NCI-H146 treated with DMSO at 0.1 percent for 48 hours (cell line): ENCODE measurements at regions not wholly inside any gene's neighbourhood (a gene's known extent, or its start where the extent isn't known, plus 50 kb on each side); places are given as distances from the start of the nearest gene placed in this dataset.
"Not testable (repeated sequence)": the region's sequence is repeated elsewhere in the genome, so short reads cannot be mapped to it uniquely, and the experiment has no call there.

Source experiments
- DNase-seq: peaks from one replicate; lab custom pipeline; 2025; ENCODE audit not compliant: unreplicated experiment; lab: John Stamatoyannopoulos, UW

GRCh38 chr1:198932351-198932991 lies 293.6 kb downstream of the PTPRC start:
- no peak for DNase-seq

- DNase-seq, result no peak
Observed at GRCh38 chr1:198933515-198934222, 294.8 kb downstream of the PTPRC start.

GRCh38 chr1:198934426-198934825 lies 295.6 kb downstream of the PTPRC start:
- no peak for DNase-seq

GRCh38 chr1:198934901-198935305 lies 296.1 kb downstream of the PTPRC start:
- DNase-seq, result peak; percentile 18

GRCh38 chr1:198935306-198935921 lies 296.6 kb downstream of the PTPRC start:
- DNase-seq, result peak; percentile 82

GRCh38 chr1:198936371-198937083 lies 297.7 kb downstream of the PTPRC start:
- DNase-seq, result no peak

GRCh38 chr1:198937231-198938031 lies 298.6 kb downstream of the PTPRC start:
- DNase-seq, result peak; percentile 22

- peak; percentile 51 for DNase-seq
Observed at GRCh38 chr1:198939286-198939685, 300.4 kb downstream of the PTPRC start.

GRCh38 chr1:198939956-198940355 lies 301.1 kb downstream of the PTPRC start:
- DNase-seq, result no peak

GRCh38 chr1:198942466-198942865 lies 303.6 kb downstream of the PTPRC start:
- DNase-seq, result no peak

- DNase-seq, result no peak
Observed at GRCh38 chr1:198943484-198944187, 304.8 kb downstream of the PTPRC start.

- no peak for DNase-seq
Observed at GRCh38 chr1:198947456-198947855, 308.6 kb downstream of the PTPRC start.

GRCh38 chr1:198948895-198949659 lies 310.2 kb downstream of the PTPRC start:
- DNase-seq, result no peak

GRCh38 chr1:198950036-198950435 lies 311.2 kb downstream of the PTPRC start:
- DNase-seq, result no peak

- no peak for DNase-seq
Observed at GRCh38 chr1:198955085-198955484, 316.2 kb downstream of the PTPRC start.

- DNase-seq, result no peak
Observed at GRCh38 chr1:198957044-198957443, 318.2 kb downstream of the PTPRC start.

- DNase-seq, result no peak
Observed at GRCh38 chr1:198959032-198959431, 320.2 kb downstream of the PTPRC start.

GRCh38 chr1:198959676-198960075 lies 320.8 kb downstream of the PTPRC start:
- DNase-seq, result no peak

GRCh38 chr1:198963796-198964195 lies 325.0 kb downstream of the PTPRC start:
- not testable (repeated sequence) for DNase-seq
